HG03442 (cell line): ENCODE measurements at regions not wholly inside any gene's neighbourhood (a gene's known extent, or its start where the extent isn't known, plus 50 kb on each side); places are given as distances from the start of the nearest gene placed in this dataset.
"Not testable (repeated sequence)": the region's sequence is repeated elsewhere in the genome, so short reads cannot be mapped to it uniquely, and the experiment has no call there.

Experiments
- ATAC-seq: cut with Tn5 transposase; IDR thresholded peaks from one replicate; pipeline ENCODE4 v1.9.1; 2021; ENCODE audit warnings: mild to moderate bottlenecking, moderate library complexity; ENCODE audit not compliant: unreplicated experiment

DNA sequence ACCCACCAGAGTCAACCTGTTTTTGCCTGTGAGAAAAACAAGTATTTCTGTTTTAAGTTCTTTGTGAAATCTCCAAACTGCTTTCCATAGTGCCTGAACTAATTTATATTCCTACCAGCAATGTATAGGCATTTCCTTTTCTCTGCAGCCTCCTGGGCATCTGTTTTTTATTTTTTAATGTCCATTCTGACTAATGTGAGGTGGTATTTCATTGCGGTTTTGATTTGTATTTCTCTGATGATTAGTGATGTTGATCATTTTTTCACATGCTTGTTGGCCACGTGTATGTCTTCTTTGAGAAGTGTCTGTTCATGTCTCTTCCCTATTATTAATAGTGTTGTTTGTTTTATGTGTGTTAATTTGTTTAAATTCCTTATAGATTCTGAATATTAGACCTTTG is 820.5 kb downstream of the MCTP2 start:
- ATAC-seq, result no peak

DNA sequence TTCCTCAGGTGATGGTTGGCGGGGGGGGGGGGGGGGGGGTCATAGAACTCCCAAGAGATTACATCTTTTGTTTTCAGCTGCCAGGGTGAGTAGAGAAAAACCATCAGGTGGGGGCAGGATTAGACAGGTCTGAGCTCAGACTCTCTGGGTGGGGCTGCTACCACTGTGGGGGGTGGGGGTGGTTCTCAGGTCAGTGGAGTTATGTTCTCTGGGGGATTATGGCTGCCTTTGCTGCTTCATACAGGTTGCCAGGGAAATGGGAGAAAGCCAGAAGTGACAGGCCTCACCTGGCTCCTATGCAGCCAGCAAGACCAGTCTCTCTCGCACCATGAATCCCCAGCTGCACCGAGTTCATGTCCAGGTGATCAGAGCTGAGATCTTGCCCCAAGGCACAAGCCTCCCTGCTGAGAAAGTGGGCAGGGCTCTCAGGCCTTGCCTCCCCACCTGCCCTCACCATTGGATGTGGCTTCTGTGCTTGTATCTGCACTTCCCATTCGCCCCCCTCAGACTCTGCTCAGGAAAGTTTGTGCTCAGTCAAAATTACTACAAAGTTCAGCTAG is 828.1 kb downstream of the MCTP2 start:
- no peak for ATAC-seq

DNA sequence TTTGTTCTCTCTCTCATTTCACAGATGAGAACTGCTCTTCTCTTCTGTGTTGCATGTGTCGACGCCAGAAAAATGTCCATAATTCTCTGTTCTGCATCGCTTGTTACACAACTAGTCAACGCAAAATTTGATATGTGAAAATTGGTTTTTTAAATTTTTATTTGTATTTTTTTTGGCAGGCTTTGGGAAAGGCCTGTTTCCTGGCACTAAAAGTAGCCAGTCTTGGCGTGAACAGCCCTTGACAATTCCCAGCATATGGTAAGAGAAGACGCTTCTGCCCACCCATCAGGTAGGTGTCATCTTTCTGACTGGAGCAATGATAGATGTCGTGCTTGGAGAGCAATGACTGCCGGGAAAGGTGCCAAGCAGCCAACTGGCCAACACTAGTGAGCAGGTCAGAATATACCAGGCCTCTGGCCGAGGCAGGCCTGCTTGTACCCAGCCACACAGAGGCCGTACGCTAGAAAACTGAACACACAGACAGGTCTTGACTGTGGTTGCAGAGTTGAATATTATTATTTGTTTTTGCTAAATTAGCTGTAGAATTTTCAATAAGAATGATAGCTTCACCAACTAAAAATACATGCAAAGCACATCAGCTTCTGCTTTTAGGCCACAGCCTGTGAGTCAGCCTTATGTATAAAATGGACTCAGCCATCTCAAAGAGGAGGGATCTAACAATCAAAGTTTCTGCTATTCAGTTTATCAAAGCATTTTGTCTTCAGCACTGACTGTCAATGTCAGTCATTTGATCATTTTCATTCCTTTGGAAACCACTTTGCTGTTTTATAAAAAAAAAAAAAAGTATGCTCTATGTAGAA is 837.5 kb downstream of the MCTP2 start:
- ATAC-seq, result no peak

DNA sequence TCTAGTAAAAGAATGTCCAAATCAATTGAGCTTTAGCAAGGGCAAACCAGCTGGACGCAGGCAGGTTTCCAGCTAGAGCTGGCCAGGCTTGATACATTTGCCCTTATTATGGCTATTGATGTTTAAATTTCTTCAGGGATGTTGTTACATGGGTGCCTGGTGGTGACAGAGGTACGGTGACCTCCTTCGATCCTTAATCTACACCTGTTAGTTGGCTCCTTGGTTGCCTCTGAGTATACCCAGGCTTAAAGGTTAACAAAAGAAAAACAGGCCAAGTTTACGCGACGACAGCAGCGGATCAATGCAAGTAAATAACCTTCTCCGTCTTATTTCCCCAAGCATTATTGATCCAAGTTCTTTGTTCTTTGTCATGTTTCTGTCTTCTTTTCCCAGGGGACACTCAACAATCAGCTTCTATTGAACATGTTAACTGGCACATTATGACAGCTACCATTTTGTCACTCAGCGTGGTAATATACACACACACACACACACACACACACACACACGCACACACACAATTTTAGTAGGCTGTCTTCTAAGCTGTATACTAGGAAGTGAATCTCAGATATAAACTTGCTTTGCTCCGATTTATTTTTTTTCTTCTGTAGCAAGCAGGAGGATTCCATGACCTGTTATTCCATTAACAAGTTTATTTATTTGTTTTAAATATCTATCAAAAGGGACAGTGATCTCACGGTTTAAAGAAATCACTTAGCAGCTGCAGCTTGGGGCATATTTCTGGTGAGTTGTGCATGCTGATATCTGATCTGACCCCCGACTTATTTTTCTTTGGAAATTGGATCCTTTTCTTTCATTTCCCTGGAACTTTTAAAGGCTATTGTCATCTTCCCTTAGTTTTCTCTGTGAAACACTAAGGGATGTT is 844.7 kb downstream of the MCTP2 start:
- no peak for ATAC-seq

DNA sequence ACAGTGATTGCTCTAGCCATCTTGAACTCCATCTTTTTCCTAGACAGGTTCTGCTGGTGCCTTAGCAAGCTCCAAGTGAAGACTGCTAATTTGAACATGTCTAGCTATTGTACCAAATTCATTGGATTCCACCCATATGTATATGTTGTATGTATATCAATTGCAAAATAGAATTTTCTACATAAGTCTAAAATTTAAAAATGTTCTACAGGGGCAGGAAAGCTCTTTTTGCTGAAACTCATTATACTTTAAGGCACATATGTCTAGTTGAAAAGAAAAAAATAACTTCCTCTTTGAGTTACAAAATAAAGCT is 845.3 kb downstream of the MCTP2 start:
- ATAC-seq, result no peak

DNA sequence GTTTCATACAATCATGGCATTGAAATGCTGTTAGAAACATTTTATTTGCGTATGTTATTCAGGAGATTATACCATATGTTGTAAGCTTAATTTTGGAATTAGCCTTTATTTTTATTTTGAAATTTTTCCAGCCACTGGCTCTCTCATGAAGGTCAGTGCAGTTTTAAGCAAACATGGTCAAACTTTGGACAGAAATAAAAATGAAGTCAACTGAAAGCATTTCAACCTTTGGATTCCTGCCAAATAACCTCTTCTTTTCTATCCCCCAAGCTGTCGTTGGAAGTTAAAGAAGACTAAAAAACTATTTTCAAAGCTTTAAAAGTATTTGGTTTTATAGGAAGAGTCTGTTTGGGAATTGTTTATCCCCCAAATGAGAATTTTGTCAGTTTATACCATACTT is 846.6 kb downstream of the MCTP2 start:
- ATAC-seq, result no peak

DNA sequence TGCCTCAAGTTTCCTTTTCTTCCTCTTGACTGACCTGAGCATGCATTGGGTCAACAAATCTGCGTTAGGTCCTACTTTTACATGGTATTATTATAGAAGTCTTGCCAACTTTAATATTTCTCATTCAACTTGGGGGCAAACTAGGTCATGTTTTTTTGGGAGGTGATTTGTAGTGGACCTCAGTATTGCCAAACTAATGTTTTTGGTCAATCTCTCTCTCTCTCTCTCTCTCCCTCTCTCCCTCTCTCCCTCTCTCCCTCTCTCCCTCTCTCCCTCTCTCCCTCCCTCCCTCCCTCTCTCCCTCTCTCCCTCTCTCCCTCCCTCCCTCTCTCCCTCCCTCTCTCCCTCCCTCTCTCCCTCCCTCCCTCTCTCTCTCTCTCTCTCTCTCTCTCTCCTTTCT is 848.9 kb downstream of the MCTP2 start:
- not testable (repeated sequence) for ATAC-seq

DNA sequence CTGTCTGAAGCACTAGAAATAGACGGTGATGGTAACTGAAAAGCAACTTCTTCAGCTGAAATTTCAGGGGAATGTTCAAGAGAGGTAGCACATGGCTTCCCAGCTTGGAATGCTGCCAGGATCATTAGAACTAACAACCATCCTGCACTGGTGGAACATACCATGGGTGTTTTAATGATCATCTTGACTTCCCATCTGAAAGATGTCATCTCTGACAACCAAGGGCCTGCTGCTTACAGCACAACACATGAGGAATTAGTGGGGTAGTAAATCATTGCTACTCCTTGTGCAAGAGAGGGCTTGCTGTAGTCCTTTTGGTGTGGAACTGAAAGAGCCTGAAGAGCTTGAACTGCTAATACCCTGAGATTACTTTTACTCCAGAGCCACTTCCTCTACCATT is 853.7 kb downstream of the MCTP2 start:
- ATAC-seq, result no peak

DNA sequence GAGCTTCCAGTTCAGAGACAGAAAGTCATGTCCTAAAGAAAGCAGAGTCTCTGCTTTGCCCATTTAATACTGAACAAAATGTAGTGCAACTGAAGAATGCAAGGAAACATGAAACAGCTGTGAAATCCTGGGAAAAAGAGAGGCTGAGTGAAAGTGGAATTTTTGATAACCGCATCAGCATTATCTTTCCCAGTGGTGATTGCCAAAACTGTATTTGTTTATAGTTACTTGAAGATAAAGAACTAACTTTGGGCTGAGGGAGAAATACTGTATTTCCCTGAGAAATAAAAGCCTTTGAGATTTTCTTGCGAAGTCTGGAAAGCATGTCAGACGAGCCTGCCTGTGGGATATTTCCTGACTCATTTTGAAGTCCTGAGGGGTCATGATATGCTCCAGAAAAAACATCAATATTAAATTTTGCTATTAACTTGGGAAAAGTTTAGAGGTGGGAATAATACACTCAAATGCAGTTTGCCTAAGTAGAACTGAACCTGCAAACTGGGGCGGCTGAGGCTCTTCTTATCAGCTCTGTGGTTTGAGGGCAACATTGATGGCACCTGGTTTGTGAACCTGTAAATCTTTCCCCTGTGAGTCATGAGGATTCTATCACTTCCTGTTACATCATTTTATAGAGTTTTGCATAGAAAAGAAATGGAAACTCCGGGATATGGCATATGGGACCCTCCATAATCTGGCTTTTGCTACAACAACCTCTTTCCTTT is 855.3 kb downstream of the MCTP2 start:
- ATAC-seq, result no peak

DNA sequence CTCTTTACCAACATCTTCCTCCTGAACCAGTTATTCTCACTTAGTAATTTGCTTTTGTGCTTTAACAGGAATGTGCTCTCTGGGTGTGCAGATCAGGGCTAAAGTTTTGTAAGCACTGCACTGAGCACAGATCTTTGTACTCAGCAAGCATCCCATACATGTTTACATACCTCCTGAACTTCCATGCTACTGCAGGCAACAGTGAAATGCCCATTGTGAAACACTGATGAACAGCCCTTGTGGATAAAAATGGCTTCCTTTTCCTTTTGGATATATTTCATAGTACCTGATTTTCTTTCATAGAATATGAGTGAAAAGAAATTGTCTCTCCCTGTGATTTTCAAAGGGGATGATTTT is 855.9 kb downstream of the MCTP2 start:
- no peak for ATAC-seq

DNA sequence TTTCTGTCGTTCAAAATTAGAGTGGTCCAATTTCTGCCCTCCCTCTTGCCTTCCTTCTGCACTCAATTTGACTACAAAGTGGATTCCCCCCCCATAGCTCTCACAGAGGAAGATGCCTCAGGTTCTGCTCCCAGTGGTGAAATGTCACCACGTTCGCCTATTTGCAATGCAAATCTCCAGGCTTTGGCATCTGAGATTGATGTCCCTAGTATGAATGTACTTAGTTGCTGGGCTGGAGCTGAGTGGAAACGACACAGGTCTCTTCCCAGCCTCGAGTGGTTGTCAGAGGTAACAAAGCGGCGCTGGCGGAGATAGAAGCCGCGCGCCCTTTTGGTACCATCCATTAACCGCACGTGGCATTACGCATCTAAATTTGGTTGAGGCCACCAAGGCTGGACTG is 860.1 kb downstream of the MCTP2 start:
- no peak for ATAC-seq

DNA sequence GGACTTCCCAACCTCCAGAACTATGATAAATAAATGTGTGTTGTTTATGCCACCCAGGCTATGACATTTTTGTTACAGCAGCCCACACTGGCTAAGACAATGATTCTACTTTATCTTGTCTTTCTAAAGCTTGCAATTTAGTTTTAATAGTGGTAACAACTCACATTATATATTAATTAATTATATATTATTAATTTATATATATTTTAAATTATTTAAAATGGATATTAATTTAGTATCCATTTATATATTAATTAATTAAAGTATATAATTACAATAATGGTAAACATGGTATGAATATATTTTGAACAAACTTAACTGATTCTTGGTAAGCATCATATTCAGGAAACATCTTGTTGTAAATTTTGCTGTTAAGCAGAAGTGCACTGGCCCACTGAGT is 863.9 kb downstream of the MCTP2 start:
- ATAC-seq, result no peak

DNA sequence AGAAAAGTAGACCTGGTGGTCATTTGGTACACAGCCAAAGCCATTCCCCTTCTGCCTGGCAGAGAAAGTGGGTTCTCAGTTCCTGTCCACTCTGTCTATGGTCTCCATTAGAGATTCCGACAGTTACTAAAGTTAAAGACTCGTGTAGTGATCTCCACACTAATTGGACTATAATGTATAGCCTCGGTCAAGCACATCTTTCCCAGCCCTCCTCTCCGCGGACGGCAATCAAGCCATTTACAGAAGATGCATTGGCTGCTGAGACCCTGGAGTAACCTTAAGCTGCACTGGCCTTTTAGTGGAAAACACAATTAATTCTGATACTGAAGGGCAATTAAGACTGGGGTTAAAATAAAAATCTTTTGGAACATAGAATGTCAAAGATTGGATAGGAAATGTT is 865.3 kb downstream of the MCTP2 start:
- no peak for ATAC-seq

DNA sequence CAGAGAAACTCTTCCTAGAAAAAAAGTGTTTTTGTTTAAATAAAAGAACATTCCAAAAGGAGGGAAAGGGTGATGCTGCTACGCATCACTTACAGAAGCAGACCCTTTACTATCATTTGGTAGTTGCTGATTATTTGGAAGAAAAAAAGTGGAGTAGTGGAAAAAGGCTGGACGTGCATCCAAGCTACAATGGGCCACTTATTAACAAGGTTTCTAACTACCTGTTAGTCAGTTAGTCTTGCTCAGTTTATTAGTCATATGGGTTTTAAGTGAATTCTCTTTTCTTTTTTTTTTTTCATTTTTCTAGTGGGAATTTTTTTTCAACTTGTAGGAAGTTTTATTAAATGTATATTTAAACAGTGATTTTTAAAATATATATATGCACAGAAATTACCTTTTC is 866.0 kb downstream of the MCTP2 start:
- ATAC-seq, result no peak

DNA sequence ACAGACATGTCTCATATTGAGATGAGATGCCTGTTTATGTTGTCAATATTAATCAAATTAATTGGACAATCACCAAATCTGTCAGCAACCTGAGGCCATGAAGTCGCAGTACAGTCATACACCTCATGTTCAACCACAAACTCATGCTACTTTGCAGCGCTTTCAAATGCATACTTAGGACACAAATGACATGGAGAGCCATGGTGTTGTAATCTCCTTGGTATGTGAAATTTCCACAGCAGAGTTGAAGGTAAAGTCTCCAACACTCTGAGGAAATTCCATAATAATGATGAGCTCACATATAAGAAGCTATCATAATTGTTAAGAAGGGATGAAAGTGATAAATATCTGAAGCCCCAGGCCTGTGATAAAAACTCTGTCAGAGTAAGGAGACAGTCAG is 873.9 kb downstream of the MCTP2 start:
- ATAC-seq, result no peak

DNA sequence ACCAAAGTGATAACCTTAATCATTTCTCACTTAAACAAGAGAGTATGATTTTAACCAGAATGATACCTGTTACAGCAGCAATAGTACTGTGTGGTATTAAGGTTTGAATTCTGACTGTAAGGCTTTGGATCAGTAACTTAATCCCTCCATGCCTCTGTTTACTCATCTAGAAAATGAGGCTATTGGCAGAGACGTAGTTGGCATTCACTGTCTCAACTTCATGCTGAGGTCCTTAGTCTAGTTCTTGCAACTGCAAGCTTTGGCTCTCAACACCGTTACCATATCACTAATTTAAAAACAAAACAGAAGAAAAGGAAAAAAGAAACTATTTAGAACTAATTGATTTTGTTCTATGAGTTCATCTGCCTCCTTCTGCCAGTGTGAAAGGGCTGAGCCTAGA is 875.4 kb downstream of the MCTP2 start:
- ATAC-seq, result no peak

DNA sequence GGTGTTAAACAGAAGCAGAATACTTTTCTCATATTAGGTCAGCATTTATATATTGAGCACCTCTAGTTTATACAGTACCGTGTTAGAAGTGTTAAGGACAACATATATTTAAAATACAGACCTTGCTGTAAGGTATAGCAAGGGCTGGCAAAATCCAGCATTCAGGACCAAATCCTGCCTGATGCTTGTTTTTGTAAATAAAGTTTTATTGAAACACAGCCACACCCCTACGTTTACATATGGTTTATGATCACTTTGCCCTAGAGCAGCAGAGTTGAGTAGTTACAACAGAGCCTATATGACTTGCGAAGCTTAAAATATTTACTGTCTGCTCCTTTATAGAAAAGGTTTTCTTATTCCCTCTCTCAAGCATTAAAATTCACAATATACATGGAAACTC is 877.3 kb downstream of the MCTP2 start:
- no peak for ATAC-seq

DNA sequence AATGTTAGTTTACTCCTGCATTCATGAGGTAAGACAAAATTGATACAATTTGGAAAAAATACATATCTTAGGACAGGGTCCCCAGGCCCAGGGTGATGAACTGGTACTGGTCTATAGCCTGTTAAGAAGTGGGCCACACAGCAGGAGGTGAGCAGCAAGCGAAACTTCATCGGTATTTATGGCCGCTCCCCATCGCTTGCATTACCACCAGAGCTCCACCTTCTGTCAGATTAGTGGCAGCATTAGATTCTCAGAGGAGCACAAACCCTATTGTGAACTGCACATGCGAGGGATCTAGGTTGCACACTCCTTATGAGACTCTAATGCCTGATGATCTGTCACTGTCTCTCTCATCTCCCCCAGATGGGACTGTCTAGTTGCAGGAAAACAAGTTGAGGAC is 880.6 kb downstream of the MCTP2 start:
- ATAC-seq, result no peak

DNA sequence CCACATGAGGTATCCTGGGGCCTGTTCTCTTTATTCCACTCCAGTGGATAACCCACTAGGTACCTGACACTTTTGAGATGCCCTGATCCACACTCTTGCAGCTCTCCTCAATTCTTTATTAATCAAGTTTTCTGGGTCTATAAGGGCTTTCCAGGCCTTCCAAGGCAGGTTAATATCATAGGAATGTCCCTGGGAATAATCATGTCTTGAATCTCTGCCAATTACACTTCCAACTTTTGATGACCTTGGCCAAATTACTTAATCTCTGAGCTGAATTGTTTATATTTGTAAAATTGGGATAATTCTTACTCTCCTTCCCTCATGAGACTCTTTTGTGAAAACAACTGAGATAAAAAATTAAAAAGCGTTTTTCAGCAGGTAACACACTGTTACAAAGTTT is 881.7 kb downstream of the MCTP2 start:
- ATAC-seq, result no peak

DNA sequence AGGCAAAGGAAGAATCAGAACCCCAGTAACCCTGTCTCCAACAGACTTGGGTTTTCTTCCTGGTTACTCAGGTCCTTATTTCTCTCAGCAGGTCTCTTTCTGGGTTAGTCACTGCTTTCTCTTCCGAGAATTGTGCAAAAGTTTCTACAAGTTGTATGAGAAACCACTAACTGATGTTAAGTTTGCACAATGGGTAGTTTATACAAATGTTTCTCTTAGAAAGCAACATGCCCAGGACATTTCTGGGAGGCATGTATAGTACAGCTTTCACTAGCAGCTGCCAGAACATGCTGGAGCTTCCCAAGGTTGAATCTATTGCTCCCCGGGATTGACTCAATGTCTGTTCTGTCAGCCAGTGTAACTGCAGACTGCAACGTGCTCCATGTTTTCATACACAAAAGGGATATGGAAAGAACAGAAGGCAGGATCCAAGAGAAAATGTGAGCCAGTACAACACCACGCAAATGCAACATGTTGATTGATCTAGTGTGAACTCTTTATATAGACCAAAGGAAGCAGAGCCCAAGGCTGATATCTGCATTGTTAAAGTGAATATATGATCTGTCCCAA is 887.8 kb downstream of the MCTP2 start:
- no peak for ATAC-seq

DNA sequence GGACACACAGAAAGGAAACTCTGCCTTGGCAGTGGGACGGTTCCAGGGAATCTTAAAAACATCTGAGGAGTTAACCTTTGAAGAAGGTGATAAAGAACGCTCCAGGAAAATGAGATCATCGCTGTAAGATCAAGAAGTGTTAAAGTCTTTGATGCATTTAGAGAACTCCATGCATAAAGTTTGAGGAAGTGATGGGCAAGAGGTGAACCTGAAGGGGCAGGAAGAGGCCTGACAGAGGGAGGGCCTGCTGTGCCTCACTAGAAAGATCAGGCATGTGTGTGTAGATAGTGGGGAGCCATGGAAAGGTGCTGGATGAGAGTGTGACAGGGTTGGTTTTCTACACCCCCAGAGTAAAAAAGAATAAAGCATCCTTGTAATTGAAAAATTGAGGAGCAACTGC is 889.2 kb downstream of the MCTP2 start:
- no peak for ATAC-seq
